ENCODE measurements at regions not wholly inside any gene's neighbourhood (a gene's known extent, or its start where the extent isn't known, plus 50 kb on each side); places are given as distances from the start of the nearest gene placed in this dataset.

DNA sequence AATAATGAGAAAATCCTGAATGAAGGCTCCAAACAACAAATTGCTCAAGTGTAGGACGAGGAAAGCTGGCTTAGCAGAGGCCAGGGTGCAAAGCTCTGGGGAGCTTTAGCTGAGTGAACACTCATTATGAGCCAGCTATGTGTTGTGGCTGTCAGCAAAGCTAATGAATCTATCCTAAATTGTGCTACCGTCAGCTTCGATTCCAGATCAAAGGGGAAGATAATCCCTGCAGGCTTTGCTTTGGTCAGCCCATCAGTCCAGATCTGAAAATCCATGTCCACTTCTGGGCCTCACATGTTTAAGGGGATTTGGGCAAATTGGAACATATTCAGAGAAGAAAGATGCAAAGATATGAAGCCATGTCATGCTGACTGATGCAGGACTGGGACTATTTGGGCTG, 180.9 kb upstream of the ZBED5 start:
- no peak for DNase-seq

DNA sequence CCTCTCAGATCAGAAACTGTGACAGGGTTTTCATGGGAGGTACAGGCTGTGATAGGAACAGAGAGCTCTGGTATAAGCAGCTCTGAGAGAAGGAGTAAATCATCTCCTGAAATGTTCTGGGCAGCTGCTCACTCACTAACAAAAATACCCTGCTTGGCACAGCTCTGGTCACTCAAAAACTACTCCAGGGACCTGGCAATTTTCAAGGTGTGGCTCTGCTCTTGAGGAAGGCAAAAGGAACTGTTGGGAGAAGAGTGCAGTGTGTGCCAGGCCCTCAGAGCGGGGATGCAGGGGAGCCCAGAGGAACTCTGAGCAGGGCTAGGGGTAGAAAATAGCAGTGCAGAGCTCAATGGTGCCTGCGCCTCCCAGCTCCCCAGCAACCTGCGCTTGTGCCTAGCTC, 180.5 kb upstream of the ZBED5 start:
- DNase-seq, result no peak

DNA sequence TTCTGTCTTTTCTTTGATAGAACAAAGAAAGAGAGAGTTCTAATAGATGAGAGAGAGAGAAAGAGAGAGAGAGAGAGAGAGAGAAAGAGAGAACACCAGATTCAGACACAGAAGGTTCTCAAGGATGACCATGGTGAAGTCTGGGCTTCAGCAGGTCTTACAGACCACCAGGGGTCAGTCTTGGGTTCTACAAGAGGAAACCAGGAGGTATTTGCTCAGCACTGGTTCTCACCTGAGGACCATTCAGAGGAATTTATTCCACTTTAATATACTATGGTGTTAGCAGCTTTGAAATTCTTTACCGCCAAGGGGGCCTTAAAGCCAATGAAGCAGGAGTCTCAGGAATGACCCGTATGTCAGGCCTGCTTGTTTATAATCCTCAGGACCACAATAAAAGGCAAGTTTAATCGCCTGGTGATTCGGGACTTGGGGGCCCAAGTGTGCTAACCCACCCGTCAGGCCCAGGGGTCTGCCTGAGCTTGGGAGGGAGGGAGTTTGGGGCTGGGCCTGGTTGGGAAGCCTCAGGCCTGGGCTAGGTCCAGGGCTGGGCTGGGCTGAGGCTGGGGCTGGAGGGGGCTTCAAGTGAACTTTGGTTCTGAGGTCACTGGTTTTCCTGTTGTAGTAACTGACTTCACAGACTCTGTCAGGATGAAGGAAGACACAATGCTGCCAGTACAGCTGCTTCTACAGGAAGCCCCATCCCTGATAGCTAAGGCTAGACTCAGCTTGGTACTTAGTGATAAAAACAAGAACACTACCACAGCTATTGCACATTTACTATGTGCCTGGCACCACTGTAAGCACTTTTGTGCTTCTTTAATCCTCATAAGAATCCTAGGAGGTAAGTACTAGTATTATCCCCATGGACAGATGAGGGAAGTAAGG, 179.2 kb upstream of the ZBED5 start:
- no peak for DNase-seq

DNA sequence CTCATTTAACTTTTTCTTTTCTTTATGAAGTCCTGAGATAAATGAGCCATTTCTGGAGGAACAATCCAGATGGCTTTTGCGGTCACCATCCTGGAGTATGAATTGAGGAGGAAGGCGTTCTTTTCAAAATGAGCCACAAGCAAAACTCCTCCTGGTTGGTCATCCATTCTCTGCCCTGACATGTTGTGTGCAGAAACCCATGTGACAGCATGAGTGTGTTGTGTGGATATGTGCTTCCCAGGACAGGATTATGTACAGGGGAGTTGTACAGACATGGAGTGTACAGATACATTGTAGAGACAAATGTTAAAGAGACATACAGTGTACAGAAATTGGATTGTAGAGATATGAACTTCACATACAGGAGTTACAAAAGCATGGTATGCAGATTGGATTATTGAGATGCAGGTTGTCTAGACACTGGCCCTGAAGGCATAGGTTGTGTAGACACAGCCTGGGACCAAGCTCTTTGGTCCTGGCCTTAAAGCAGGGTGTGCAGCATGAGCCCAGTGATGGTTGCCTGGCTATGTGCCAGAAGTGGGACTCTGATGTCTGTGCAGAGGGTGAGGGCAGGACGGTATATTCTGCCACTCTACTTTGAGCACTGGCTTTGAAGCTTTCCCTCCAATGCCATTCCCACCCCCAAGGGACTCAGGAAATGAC, 178.5 kb upstream of the ZBED5 start:
- no peak for DNase-seq

DNA sequence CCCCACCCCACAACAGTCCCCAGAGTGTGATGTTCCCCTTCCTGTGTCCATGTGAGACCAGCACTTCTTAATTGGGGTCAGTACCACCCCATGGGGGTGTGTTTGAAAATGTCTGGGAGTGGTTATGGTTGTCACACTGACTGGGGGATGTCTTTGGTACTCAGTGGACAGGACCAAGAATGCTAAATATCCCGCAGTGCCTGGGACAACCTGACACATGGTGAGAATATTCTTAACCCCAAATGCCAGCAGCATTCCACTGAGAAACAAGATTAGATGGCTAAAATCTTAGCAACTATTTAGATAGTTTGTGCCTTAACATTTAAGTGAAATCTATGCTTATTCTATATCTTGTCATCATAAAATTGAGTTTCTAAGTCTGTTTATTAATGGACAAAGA, 177.5 kb upstream of the ZBED5 start:
- DNase-seq, result no peak

DNA sequence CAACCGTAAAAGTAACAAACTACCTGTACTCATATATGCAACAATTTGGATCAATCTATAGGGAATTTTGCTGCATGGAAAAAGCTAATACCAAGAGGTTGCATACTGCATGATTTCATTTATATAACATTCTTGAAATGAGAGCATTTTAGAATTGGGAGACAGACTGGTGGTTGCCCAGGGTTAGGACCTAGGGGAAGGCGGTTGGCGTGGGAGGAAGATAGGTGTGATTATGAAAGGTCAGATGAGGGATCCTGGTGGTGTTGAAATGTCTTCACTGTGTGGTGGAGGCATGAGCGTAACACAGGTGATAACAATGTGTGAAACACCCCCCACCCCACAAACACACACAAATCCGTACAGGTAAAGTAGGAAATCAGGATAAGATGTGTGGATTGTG, 176.6 kb upstream of the ZBED5 start:
- no peak for DNase-seq

DNA sequence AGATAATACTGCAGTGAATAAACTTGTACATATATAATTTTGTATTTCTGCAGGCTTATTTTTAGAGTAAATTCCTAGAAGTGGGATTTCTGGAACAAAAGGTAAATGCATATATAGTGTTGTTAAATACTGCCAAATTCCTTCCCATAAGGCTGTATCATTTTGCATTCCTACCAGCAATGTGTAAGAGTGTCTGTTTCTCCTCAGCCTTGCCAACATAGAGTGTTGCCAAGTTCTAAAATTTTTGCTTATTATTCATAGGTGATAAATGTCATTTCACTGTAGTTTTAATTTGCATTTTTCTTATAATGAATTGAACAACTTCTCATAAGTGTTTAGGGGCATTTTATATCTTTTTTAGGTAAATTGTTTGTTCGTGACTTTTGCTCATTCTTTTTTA, 174.2 kb upstream of the ZBED5 start:
- DNase-seq, result no peak

DNA sequence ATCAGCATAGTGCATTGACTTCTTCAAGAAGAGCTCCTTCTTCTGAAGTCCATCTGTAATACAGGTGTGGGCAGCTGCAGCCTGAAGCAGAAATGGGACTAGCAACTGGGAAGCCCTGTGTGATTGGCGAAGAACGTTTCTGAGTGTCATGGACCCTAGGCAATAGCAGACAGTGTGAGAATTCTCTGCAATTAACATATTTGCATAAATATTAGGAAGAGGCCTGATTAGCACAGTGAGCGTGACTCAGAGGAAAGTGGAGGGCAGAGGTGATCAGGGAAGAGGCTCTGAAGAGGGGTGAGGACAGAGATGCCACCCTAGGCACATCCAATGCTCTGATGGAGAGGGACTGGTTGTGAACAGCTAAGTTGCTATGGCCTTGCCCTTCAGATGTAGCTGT, 171.2 kb upstream of the ZBED5 start:
- no peak for DNase-seq

DNA sequence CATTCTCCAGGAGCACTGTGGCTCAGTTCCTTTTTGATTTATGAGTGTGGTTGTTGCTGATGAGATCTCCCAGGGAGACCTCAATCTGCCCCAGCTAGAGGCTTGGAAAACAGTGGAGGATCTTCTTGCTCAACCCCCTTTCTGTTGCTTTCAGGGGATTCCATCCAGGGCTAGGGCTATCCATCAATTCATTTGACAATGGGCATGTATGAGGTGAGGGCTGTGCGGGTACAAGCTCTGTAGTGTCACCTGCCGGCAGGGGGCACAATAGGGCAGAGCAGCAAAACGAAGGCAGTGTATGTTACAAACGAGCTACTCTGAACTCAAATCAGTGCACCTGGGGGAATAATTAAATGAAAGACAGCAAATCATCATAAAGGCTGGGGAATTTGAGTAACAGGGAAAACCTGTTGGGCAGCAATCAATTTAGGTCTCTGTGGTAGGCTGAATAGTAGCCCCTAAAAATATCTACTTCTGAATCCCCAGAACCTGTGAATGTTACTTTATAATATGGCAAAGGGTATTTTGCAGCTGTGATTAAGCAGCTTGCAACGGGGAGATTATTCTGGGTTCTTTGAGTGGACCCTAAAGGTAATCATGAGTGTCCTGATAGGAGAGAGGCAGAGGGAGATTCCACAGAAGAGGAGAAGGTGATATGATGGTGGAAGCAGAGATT, 170.3 kb upstream of the ZBED5 start:
- DNase-seq, result no peak

DNA sequence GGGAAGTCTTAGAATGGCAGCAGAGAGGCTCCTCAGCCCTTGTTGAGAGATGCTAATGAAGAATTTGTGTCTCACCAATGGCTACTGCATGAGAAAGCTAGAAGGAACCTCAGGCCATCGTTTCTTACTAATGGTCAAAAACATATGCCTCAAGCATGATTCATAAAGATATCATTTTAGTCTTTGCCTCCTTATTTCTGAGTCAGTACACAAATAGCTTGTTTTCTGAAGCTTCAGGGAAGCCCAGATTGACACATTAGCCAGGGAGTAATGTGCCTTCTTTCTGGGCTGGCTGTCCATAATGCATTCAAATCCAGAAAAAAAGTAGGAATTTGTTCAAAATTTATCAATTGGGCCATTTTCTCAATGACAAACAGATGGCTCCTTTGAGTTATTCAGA, 169.4 kb upstream of the ZBED5 start:
- DNase-seq, result no peak

DNA sequence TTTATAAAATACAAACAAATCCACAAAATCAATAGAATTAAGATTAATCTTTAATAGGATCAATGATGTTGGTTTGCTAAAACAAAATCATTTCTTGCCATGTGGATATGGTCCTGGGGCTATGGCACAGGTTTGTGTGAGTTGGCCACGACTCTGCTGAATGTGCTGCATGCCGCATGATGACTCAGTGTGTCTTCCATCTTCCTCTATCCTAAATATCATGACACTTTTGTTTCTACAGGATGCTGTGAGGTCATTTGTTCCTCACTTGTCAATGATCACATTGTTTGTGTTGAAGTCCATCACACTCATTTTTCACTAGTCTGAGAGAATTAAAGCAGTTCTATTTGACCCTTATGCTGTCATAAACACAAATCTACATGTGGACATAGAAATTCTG, 167.2 kb upstream of the ZBED5 start:
- no peak for DNase-seq

DNA sequence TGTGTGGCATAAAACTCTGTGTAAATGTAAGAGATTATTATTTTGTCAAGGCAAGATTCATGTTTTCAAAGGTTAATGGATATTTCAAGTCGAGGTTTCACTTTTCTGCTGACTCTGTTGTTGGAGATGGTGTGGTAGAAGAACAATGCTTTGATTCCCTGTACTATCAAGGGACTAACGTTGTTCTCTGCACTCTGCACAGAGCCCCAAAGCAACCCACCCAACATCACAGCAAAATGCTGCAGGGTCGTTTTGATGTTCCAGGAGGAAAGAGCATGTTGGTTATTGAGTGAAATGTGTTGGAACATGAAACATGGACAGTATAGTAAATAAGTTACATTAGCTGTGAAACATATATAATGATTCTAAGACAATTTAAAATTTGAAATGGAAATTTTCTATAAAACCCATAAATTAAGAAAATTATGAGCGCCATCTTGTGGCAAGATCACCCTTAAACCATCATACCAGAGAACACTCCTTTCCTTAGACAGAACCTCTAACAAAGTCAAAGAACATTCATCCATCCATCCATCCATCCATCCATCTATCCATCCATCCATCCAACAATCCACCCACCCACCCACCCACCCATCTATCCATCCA, 164.4 kb upstream of the ZBED5 start:
- no peak for DNase-seq

DNA sequence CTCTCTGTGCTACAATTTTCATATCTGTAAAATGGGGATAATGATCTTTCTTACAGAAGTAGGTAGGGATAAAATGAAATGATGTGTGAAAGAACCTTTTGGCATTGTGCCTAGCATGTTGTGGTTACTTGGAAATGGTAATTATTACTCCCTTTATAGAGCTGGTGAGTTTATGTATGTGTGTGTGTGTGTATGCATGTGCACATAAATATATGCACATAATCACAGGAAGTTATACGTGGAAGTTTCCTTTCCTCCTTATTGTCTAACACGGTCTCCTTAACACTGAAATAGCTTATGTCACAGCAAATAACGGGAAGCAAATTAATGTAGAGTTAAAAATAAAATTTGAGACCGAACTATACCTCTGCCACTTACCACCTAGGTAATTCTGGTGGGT, 163.7 kb upstream of the ZBED5 start:
- DNase-seq, result no peak

DNA sequence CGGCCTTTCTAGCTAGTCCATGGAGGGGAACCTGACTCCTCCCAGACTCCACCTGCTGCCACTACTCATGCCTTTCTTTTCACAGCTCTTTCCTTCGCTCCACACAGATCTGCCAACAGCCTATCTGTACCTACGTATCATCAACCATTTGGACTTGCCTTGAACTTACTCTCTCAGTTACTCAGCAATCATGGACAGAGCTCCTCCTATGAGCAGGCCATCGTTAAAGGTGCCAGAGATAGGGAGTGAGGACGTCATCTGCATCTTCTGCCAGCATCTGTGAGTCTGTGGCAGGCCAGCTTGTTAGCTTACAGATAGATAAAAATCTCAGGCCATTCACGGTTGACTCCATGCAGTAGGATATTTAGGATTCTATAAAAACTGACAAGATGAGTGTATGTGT, 162.9 kb upstream of the ZBED5 start:
- DNase-seq, result no peak

DNA sequence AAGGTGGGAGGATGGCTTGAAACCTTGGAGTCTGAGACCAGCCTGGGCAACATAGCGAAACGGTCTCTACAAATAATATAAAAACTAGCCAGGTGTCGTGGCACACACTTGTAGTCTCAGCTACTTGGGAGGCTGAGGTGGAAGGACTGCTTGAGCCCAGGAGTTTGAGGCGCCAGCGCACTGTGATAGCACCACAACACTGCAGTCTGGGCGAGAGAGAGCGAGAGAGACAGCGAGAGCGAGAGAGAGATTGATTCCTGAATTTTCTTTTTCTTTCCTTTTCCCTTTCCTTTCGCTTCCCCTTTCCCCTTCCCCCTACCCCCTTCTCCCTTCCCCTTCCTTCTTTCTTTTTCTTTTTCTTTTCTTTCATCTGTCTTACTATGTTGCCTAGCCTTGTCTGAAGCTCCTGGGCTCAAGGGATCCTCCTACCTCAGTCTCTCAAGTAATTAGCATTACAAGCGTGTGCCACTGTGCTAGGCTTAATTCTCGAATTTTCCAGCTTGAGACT, 162.4 kb upstream of the ZBED5 start:
- no peak for DNase-seq

DNA sequence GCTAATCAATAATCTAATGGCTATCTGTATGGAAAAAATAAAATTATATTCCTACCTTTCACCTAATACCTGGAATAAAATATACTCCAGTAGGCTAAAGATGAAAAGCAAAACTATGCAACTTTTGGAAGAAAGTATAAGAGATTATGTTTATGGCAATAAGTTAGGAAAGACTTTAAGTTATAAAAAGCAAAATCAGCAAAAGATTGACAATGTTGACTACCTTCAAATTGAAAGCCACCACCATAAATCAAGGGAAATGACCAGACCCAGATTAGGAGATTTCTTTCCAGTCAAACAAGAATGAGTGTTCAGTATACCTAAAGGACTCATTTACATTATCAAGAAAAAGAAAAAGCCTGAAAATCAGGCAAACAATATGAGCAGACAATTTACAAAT, 159.1 kb upstream of the ZBED5 start:
- no peak for DNase-seq

DNA sequence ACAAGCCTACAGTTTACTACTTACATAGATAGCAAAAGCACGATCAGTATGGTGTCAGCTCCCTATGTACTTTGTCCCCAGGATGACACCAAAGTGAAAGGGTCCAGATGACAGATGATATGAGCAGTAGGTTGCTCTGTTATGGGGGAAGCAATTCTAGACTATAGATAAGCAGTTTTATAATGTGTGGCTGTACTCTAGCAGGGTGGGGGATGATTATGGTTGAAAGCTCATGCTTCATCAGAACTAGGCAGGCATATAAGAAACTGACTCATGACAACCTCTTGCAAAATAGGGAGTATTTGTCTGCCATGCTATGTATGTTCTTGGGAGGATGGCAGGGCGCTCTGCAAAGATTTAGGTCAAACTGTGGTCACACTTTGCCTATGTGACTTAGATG, 158.2 kb upstream of the ZBED5 start:
- DNase-seq, result no peak

DNA sequence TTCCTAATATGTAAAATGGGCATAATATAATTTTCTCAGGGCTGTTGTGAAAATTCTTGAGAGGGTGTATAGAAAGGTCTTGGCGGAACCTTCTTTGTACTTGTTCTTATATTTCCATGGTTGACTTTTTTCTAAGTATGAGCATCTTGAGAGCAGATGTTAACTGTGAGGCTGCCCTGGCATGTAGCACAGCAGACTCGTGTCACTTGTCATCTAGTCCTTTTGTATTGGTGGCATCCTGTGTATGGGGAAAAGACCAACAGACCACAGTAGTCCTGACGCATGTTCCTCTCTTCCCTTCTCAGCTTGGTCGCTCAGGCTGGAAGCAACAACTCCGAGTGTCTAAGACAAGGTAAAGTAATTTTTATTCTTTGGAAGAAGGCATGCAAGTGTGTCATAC, 153.8 kb upstream of the ZBED5 start:
- no peak for DNase-seq

DNA sequence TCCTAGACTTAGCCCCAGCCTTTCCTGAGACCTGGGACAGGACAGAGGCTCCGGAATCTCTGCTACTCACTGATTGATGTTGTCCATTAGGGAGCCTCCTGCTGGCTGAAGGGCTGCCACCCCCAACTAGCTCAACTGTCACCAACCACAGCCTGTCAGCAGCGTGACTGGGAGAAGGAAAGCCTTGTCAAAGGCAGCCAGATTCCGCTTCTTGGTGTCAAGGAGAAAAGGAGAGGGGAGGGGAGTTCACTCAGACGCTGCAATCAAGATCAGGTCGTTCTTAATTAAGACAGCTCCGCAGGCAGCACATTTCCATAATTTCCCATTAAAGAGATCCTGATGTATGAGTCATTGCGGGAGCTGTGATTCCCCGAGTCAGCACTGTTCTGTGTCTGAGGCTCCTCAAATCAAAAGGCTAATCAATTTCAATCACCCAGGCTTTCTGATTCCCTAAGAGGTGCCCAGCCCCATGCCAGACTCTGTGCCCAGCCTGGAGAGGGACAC, 152.8 kb upstream of the ZBED5 start:
- DNase-seq, result no peak

DNA sequence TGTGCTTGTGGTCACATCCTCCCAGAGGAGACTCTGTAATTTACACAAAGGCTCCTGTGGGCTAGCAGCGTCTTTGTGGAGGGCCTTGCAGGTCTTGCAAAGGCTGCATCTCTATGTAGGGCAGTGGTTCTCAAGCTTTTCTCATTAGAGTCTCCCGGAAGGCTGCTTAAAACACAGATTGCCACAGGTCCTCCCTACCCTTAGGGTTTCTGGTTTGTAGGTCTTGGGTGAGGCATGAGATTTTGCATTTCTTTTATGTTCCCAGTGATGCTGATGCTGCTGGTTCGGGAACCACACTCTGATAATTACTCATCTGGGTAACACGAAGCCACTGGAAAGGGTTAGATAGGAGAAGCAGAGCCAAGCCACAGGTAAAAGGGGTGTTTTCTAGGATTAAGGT, 151.3 kb upstream of the ZBED5 start:
- DNase-seq, result no peak

DNA sequence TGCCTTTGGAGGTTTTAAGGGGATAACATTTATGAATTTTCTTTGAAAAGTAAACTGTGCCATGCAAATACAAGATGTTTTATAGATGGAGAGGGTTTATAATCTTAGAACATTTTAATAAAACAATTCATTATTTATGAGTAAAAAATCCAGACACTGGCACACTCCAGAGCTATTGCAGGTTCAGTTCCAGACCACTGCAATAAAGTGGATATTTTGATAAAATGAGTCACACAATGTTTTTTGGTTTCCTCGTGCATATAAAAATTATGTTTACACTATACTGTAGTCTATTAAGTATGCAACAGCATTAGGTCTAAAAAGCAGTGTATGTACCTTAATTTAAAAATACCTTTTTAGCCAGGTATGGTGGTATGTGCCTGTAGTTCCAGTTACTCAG, 146.2 kb upstream of the ZBED5 start:
- no peak for DNase-seq

DNA sequence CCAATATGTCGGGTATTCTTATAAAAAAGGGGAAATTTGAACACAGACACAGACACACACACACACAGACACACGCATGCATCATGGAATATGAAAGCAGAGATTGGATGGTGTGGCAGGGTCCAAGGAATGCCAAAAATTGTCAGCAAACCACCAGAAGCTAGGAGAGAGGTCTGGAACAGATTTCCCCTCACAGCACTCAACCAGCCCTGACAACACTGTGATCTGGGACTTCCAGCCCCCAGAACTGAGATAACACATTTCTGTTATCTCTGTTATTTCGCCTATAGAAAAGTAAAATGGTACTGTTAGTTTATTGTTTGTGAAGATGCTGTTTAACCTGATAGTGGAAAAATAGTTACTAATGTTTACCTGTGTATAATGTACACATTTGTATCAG, 145.4 kb upstream of the ZBED5 start:
- DNase-seq, result no peak

DNA sequence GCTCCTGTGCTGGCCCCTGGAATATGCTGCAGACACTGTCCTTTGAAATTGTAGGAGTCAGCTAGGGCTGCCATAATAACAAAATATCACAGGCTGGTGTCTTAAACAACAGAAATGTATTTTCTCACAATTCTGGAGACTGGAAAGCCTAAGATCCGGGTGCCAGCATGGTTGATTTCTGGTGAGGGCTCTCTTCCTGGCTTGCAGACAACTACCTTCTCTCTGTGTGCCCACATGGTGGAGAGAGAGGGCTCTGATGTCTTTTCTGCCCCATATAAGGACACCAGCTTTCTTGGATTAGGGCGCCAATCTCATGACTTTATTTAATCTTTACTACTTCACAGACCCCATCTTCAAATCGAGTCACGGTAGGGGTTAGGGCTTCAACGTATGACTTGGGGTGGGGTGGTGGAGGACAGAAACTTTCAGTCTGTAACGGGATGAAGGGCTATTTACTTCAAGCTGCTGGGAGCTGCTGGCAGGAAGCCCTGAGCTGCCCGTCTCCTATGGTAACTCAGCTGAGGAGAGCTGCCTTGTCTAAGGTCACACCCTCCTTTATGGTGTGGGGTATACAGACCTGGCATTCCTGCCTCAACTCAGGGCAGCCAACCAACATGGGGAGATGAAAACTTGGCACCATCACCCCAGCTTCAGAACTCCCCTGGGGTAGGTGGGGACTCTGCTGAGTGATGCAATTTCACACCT, 142.9 kb upstream of the ZBED5 start:
- DNase-seq, result no peak
